Femur (tissue), 1 donor: ENCODE measurements at regions not wholly inside any gene's neighbourhood (a gene's known extent, or its start where the extent isn't known, plus 50 kb on each side); places are given as distances from the start of the nearest gene placed in this dataset.

Experiments
- DNase-seq: peaks from one replicate; pipeline ENCODE4 v3.0.0-alpha.2; 2017

GRCh38 chr2:155766342-155767115 is 566.0 kb downstream of the NR4A2 start:
- no peak for DNase-seq

- no peak for DNase-seq
Measured at GRCh38 chr2:155755481-155755880, 577.0 kb downstream of the NR4A2 start.

- no peak for DNase-seq
Measured at GRCh38 chr2:155748131-155748530, 584.4 kb downstream of the NR4A2 start.

GRCh38 chr2:155747531-155747930 is 585.0 kb downstream of the NR4A2 start:
- no peak for DNase-seq

GRCh38 chr2:155733091-155733853 is 599.2 kb downstream of the NR4A2 start:
- DNase-seq: peak; percentile 29

GRCh38 chr2:155730804-155731203 is 601.7 kb downstream of the NR4A2 start:
- no peak for DNase-seq

- DNase-seq: no peak
Measured at GRCh38 chr2:155727187-155727895, 605.2 kb downstream of the NR4A2 start.

- DNase-seq: no peak
Measured at GRCh38 chr2:155722290-155722689, 610.2 kb downstream of the NR4A2 start.

GRCh38 chr2:155715705-155716104 is 616.8 kb downstream of the NR4A2 start:
- no peak for DNase-seq

- DNase-seq: no peak
Measured at GRCh38 chr2:155714983-155715382, 617.5 kb downstream of the NR4A2 start.

- no peak for DNase-seq
Measured at GRCh38 chr2:155708071-155708470, 624.5 kb downstream of the NR4A2 start.

GRCh38 chr2:155703917-155704316 is 628.6 kb downstream of the NR4A2 start:
- no peak for DNase-seq

- DNase-seq: no peak
Measured at GRCh38 chr2:155703048-155703447, 629.5 kb downstream of the NR4A2 start.

GRCh38 chr2:155701721-155702120 is 630.8 kb downstream of the NR4A2 start:
- no peak for DNase-seq

GRCh38 chr2:155696571-155696970 is 636.0 kb downstream of the NR4A2 start:
- DNase-seq: no peak

GRCh38 chr2:155695505-155695904 is 637.0 kb downstream of the NR4A2 start:
- no peak for DNase-seq

GRCh38 chr2:155692856-155693255 is 639.7 kb downstream of the NR4A2 start:
- no peak for DNase-seq

GRCh38 chr2:155692106-155692505 is 640.4 kb downstream of the NR4A2 start:
- DNase-seq: no peak

GRCh38 chr2:155690785-155691184 is 641.7 kb downstream of the NR4A2 start:
- DNase-seq: no peak

GRCh38 chr2:155689791-155690190 is 642.7 kb downstream of the NR4A2 start:
- DNase-seq: no peak

- no peak for DNase-seq
Measured at GRCh38 chr2:155687181-155687580, 645.3 kb downstream of the NR4A2 start.

GRCh38 chr2:155679647-155680046 is 652.9 kb downstream of the NR4A2 start:
- DNase-seq: no peak

- DNase-seq: no peak
Measured at GRCh38 chr2:155675920-155676319, 656.6 kb downstream of the NR4A2 start.

GRCh38 chr2:155665704-155666103 is 666.8 kb downstream of the NR4A2 start:
- DNase-seq: no peak
